ENCODE measurements at regions not wholly inside any gene's neighbourhood (a gene's known extent, or its start where the extent isn't known, plus 50 kb on each side); places are given as distances from the start of the nearest gene placed in this dataset.

DNA sequence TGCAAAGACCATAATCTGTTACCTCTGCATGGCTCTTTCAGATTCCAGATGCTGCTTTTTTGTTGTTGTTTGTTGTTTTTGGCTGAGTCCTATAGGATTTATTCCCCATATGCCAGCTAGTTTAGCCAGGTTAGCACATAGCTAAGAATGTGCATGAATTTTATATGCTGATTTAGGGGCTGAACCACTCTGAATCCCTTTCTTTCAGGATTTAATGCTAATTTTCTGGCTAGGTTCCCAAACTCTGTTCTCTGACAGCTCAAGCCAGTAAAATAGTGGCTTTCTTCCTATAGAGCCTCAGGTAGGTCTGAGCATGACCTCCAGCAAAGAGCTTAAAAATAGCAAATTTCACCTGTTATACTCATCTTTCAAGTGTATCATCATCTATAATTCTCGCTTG, 521.4 kb downstream of the CAAP1 start:
- Histone ChIP-seq H3K27ac (ENCODE audit: poor library complexity, severe bottlenecking) (no peak overlapping the region), H3K4me1 (ENCODE audit: insufficient read depth, poor library complexity, severe bottlenecking) (no peaks in the 10 kb centered on the region), H3K9me3 (ENCODE audit: severe bottlenecking) (no peaks in the 10 kb centered on the region), H3K27me3 (ENCODE audit: insufficient read depth, poor library complexity, severe bottlenecking) (peaks cover 4% of the 10 kb centered on the region), H3K4me3 (ENCODE audit: severe bottlenecking) (no peak overlapping the region), H3K36me3 (ENCODE audit: low read depth) (no peaks in the 10 kb centered on the region)
- TF ChIP-seq, protein P1, sequence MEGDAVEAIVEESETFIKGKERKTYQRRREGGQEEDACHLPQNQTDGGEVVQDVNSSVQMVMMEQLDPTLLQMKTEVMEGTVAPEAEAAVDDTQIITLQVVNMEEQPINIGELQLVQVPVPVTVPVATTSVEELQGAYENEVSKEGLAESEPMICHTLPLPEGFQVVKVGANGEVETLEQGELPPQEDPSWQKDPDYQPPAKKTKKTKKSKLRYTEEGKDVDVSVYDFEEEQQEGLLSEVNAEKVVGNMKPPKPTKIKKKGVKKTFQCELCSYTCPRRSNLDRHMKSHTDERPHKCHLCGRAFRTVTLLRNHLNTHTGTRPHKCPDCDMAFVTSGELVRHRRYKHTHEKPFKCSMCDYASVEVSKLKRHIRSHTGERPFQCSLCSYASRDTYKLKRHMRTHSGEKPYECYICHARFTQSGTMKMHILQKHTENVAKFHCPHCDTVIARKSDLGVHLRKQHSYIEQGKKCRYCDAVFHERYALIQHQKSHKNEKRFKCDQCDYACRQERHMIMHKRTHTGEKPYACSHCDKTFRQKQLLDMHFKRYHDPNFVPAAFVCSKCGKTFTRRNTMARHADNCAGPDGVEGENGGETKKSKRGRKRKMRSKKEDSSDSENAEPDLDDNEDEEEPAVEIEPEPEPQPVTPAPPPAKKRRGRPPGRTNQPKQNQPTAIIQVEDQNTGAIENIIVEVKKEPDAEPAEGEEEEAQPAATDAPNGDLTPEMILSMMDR (IDR thresholded peaks at IDR 0.05; ENCODE audit: poor library complexity, severe bottlenecking): no peak
- DNase-seq (ENCODE audit: low spot score): no peak
- ATAC-seq (ENCODE audit: low read depth): no peak

DNA sequence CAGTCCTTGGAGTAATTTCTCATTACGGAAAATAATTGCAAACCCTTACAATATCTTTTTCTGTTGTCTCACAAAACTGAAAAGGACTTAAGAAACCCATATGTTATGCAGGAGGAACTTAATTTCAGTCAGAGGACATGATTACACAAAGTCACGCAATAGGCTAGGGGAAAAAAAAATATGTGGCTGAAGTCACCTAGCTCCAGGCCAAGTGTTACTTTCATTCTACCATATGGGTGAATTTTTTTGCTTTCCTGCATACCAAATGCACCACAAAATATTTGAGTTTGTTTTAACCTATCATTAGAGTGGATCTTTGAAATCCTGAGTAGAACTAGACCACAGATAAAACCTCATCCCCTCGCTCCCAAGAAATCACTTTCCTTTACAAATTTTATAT, 523.5 kb downstream of the CAAP1 start:
- DNase-seq (ENCODE audit: low spot score): no peak
- Histone ChIP-seq H3K4me1 (ENCODE audit: insufficient read depth, poor library complexity, severe bottlenecking) (no peaks in the 10 kb centered on the region), H3K4me3 (ENCODE audit: severe bottlenecking) (no peak overlapping the region), H3K27ac (ENCODE audit: poor library complexity, severe bottlenecking) (no peak overlapping the region), H3K9me3 (ENCODE audit: severe bottlenecking) (no peaks in the 10 kb centered on the region), H3K27me3 (ENCODE audit: insufficient read depth, poor library complexity, severe bottlenecking) (peaks cover 4% of the 10 kb centered on the region), H3K36me3 (ENCODE audit: low read depth) (no peaks in the 10 kb centered on the region)
- TF ChIP-seq, protein P1 (IDR thresholded peaks at IDR 0.05; ENCODE audit: poor library complexity, severe bottlenecking): no peak
- ATAC-seq (ENCODE audit: low read depth): no peak

DNA sequence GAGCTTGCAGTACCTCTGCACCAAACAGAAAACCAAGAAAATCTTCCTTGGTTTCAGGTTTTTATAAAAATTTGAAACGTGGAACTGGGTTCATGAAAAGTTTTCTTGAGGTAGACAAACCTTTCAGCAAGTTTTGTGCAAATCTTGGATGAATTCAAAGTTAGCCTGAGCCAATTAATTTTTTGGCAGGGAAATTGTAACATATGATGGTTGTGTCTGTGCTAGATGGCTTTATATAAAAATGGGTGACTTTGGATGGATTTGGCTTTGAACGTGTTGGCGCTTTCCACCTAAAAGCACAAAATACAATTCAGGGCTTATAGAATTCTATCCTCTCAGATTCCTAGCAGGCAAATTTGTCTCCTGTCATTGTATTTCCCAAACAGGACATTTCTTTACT, 524.4 kb downstream of the CAAP1 start:
- no peak for ATAC-seq (ENCODE audit: low read depth)
- H3K9me3 ChIP-seq (ENCODE audit: severe bottlenecking): no peaks in the 10 kb centered on the region
- H3K27ac ChIP-seq (ENCODE audit: poor library complexity, severe bottlenecking): no peak overlapping the region
- DNase-seq (ENCODE audit: low spot score): no peak
- H3K27me3 ChIP-seq (ENCODE audit: insufficient read depth, poor library complexity, severe bottlenecking): peaks cover 4% of the 10 kb centered on the region
- H3K4me3 ChIP-seq (ENCODE audit: severe bottlenecking): no peak overlapping the region
- TF ChIP-seq, protein P1 (IDR thresholded peaks at IDR 0.05; ENCODE audit: poor library complexity, severe bottlenecking): no peak
- no peaks in the 10 kb centered on the region for H3K36me3 ChIP-seq (ENCODE audit: low read depth)
- no peaks in the 10 kb centered on the region for H3K4me1 ChIP-seq (ENCODE audit: insufficient read depth, poor library complexity, severe bottlenecking)

DNA sequence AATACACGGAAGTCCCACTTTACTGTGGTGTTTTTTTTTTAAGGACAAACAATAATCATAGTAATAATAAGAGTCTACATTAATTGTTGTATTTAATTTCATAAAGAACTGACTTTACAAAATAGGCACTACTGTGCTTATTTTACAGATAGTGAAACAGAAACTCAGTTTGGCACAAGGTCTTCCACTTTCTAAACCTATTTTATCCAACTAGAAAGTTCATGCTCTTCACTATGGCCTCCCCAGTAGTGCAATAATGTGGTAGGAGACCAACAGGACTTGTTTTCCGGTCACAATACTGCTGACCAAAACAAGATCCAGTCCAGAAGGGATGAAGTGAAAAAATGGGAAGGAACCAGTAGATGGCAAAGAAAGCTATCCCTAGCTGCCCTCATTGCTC, 531.6 kb downstream of the CAAP1 start:
- peaks cover 11% of the 10 kb centered on the region for H3K27me3 ChIP-seq (ENCODE audit: insufficient read depth, poor library complexity, severe bottlenecking)
- no peaks in the 10 kb centered on the region for H3K9me3 ChIP-seq (ENCODE audit: severe bottlenecking)
- H3K27ac ChIP-seq (ENCODE audit: poor library complexity, severe bottlenecking): no peak overlapping the region
- H3K4me1 ChIP-seq (ENCODE audit: insufficient read depth, poor library complexity, severe bottlenecking): no peaks in the 10 kb centered on the region
- DNase-seq (ENCODE audit: low spot score) (no peak), ATAC-seq (ENCODE audit: low read depth) (no peak)
- TF ChIP-seq, protein P1 (IDR thresholded peaks at IDR 0.05; ENCODE audit: poor library complexity, severe bottlenecking): no peak
- H3K4me3 ChIP-seq (ENCODE audit: severe bottlenecking): no peak overlapping the region
- H3K36me3 ChIP-seq (ENCODE audit: low read depth): no peaks in the 10 kb centered on the region

DNA sequence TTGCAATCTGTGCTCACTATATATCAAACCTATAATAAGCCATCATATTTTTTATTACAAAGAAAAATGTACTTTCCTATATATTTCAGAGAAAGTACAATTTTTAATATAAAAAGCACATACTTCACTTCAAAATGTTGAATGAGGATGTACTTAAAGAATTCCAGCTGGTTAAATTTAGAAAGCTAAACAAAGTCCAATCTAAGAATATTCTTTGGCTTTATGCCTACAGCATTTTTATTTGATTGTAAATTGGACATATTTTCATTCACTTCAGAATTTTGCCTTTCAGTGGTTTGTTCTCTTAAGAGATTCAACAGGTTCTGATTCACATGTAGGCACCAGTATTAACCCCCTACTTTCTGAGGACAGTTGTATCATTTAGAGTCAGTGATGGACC, 533.8 kb downstream of the CAAP1 start:
- no peaks in the 10 kb centered on the region for H3K9me3 ChIP-seq (ENCODE audit: severe bottlenecking)
- TF ChIP-seq, protein P1 (IDR thresholded peaks at IDR 0.05; ENCODE audit: poor library complexity, severe bottlenecking): no peak
- peaks cover 11% of the 10 kb centered on the region for H3K27me3 ChIP-seq (ENCODE audit: insufficient read depth, poor library complexity, severe bottlenecking)
- no peak overlapping the region for H3K27ac ChIP-seq (ENCODE audit: poor library complexity, severe bottlenecking)
- ATAC-seq (ENCODE audit: low read depth) (no peak), DNase-seq (ENCODE audit: low spot score) (no peak)
- H3K4me3 ChIP-seq (ENCODE audit: severe bottlenecking): no peak overlapping the region
- no peaks in the 10 kb centered on the region for H3K36me3 ChIP-seq (ENCODE audit: low read depth)
- no peaks in the 10 kb centered on the region for H3K4me1 ChIP-seq (ENCODE audit: insufficient read depth, poor library complexity, severe bottlenecking)

All from RWPE2 (cell line).